K562 (cell line): ENCODE measurements at regions not wholly inside any gene's neighbourhood (a gene's known extent, or its start where the extent isn't known, plus 50 kb on each side); places are given as distances from the start of the nearest gene placed in this dataset.

ENCODE experiments used
- ETS2 ChIP-seq: IDR thresholded peaks from 2 replicates; pipeline ENCODE4 v1.6.1; 2016; ENCODE audit warnings: borderline replicate concordance, missing genetic modification characterization, mild to moderate bottlenecking, moderate library complexity, missing compliant biosample characterization; ENCODE audit not compliant: poor library complexity, severe bottlenecking
- ZNF436 ChIP-seq: fragments of 250-450, 450-650 bp; sonication (Bioruptor Pico); formaldehyde crosslinking; IDR thresholded peaks from 2 replicates; pipeline ENCODE4 v1.7.0; 2020; ENCODE audit warnings: mild to moderate bottlenecking
- TF ChIP-seq, protein P1 (sequence below): IDR thresholded peaks from 2 replicates; pipeline ENCODE4 v1.6.1; 2011; ENCODE audit not compliant: insufficient read length; ENCODE audit errors: extremely low read depth
- TF ChIP-seq, protein P2 (sequence below), 3 experiments: IDR thresholded peaks in 2 of 3; conservative IDR thresholded peaks in 1 of 3; 2 replicates each; pipeline ENCODE4 v1.5.1; 2011 to 2012; ENCODE audit warnings: low read length in 3 of 3, mild to moderate bottlenecking in 3 of 3, control low read depth in 2 of 3, improper control_type of control experiment in 1 of 3, inconsistent platforms in 1 of 3, low read depth in 1 of 3, mixed read lengths in 1 of 3, moderate library complexity in 1 of 3; ENCODE audit not compliant: insufficient read depth in 2 of 3
- TF ChIP-seq, protein P3 (sequence below): fragments of 450-650 bp; formaldehyde crosslinking; IDR thresholded peaks from 2 replicates; pipeline ENCODE4 v1.4.0; 2020; ENCODE audit warnings: mild to moderate bottlenecking, moderate library complexity
- TF ChIP-seq, protein P4 (sequence below): fragments of 250-450 bp; sonication (Bioruptor Pico); IDR thresholded peaks from 2 replicates; pipeline ENCODE4 v1.4.0; 2020; ENCODE audit warnings: borderline replicate concordance

DNA sequence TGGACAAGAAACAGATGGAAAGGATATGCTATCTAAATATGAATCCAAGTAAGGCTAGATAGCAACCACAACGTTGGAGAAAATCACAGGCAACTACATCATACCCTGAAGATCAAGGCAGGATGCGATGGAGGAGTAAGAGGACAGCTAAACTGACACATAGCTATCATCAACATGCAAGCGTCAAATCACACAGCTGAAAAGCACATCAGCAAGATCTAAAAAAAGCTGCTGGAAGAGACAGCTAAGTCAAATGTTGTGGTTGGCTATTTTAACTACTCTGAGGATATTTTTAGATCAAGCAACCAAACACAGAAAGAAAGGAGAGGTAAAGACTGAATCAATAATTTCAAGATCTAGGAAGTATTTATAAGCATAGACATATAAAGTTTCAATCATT is 466.9 kb downstream of the BRD1 start:
- TF ChIP-seq ETS2 (no peak), ZNF436 (CRISPR knock-in tag) (no peak)
- TF ChIP-seq, protein P1, sequence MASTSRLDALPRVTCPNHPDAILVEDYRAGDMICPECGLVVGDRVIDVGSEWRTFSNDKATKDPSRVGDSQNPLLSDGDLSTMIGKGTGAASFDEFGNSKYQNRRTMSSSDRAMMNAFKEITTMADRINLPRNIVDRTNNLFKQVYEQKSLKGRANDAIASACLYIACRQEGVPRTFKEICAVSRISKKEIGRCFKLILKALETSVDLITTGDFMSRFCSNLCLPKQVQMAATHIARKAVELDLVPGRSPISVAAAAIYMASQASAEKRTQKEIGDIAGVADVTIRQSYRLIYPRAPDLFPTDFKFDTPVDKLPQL, result no peak
- TF ChIP-seq, protein P2, sequence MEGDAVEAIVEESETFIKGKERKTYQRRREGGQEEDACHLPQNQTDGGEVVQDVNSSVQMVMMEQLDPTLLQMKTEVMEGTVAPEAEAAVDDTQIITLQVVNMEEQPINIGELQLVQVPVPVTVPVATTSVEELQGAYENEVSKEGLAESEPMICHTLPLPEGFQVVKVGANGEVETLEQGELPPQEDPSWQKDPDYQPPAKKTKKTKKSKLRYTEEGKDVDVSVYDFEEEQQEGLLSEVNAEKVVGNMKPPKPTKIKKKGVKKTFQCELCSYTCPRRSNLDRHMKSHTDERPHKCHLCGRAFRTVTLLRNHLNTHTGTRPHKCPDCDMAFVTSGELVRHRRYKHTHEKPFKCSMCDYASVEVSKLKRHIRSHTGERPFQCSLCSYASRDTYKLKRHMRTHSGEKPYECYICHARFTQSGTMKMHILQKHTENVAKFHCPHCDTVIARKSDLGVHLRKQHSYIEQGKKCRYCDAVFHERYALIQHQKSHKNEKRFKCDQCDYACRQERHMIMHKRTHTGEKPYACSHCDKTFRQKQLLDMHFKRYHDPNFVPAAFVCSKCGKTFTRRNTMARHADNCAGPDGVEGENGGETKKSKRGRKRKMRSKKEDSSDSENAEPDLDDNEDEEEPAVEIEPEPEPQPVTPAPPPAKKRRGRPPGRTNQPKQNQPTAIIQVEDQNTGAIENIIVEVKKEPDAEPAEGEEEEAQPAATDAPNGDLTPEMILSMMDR (IDR thresholded peaks at IDR 0.05 in 2 of 3, conservative IDR thresholded peaks at IDR 0.05 in 1 of 3; ENCODE audit: insufficient read depth in 2 of 3, low read depth in 1 of 3, low read length in 3 of 3), result no peak
- TF ChIP-seq, protein P3, sequence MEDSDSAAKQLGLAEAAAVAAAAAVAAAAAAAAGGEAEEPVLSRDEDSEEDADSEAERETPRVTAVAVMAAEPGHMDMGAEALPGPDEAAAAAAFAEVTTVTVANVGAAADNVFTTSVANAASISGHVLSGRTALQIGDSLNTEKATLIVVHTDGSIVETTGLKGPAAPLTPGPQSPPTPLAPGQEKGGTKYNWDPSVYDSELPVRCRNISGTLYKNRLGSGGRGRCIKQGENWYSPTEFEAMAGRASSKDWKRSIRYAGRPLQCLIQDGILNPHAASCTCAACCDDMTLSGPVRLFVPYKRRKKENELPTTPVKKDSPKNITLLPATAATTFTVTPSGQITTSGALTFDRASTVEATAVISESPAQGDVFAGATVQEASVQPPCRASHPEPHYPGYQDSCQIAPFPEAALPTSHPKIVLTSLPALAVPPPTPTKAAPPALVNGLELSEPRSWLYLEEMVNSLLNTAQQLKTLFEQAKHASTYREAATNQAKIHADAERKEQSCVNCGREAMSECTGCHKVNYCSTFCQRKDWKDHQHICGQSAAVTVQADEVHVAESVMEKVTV (CRISPR knock-in tag), result no peak
- TF ChIP-seq, protein P4, sequence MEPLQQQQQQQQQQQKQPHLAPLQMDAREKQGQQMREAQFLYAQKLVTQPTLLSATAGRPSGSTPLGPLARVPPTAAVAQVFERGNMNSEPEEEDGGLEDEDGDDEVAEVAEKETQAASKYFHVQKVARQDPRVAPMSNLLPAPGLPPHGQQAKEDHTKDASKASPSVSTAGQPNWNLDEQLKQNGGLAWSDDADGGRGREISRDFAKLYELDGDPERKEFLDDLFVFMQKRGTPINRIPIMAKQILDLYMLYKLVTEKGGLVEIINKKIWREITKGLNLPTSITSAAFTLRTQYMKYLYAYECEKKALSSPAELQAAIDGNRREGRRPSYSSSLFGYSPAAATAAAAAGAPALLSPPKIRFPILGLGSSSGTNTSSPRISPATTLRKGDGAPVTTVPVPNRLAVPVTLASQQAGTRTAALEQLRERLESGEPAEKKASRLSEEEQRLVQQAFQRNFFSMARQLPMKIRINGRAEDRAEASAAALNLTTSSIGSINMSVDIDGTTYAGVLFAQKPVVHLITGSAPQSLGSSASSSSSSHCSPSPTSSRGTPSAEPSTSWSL, result no peak
